ENCODE measurements at regions not wholly inside any gene's neighbourhood (a gene's known extent, or its start where the extent isn't known, plus 50 kb on each side); places are given as distances from the start of the nearest gene placed in this dataset.

DNA sequence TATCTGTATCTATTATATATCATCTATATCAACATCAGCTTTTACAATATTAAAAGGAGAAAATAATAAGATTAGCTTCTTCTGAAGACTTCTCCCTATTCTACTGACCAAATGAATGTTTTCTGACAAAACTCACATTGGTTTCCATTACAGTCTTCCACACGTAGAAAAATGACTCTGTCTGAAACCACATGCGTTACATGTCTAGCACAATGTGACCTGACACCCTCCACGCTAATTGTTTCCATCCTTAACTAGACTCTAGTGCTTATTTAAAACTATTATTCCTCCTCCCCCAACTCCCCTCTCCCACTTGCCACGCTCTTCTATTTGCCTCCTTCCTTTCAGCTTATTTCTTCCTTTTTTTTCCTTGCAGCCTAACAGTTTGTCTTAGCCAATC lies 172.1 kb downstream of the ADAMTS15 start:
- TF ChIP-seq, protein P1, sequence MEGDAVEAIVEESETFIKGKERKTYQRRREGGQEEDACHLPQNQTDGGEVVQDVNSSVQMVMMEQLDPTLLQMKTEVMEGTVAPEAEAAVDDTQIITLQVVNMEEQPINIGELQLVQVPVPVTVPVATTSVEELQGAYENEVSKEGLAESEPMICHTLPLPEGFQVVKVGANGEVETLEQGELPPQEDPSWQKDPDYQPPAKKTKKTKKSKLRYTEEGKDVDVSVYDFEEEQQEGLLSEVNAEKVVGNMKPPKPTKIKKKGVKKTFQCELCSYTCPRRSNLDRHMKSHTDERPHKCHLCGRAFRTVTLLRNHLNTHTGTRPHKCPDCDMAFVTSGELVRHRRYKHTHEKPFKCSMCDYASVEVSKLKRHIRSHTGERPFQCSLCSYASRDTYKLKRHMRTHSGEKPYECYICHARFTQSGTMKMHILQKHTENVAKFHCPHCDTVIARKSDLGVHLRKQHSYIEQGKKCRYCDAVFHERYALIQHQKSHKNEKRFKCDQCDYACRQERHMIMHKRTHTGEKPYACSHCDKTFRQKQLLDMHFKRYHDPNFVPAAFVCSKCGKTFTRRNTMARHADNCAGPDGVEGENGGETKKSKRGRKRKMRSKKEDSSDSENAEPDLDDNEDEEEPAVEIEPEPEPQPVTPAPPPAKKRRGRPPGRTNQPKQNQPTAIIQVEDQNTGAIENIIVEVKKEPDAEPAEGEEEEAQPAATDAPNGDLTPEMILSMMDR (IDR thresholded peaks at IDR 0.05), result no peak
- TF ChIP-seq POLR2AphosphoS5 (IDR thresholded peaks at IDR 0.05) (no peak), POLR2A (IDR thresholded peaks at IDR 0.05) (no peak)

All from transverse colon (tissue), 4 donors.